NB4 (cell line): ENCODE measurements at regions not wholly inside any gene's neighbourhood (a gene's known extent, or its start where the extent isn't known, plus 50 kb on each side); places are given as distances from the start of the nearest gene placed in this dataset.

Source experiments
- POLR2A ChIP-seq: IDR thresholded peaks from 2 replicates; pipeline ENCODE4 v1.6.1; 2011; ENCODE audit warnings: mild to moderate bottlenecking; ENCODE audit not compliant: insufficient read length; ENCODE audit errors: extremely low read depth
- TF ChIP-seq, protein P1 (sequence below): IDR thresholded peaks from one replicate; pipeline ENCODE4 v1.5.1; 2012; ENCODE audit warnings: low read depth, low read length
- TF ChIP-seq, protein P2 (sequence below): IDR thresholded peaks from 2 replicates; pipeline ENCODE4 v1.6.1; 2011; ENCODE audit warnings: low read depth, low read length

- TF ChIP-seq, protein P1, sequence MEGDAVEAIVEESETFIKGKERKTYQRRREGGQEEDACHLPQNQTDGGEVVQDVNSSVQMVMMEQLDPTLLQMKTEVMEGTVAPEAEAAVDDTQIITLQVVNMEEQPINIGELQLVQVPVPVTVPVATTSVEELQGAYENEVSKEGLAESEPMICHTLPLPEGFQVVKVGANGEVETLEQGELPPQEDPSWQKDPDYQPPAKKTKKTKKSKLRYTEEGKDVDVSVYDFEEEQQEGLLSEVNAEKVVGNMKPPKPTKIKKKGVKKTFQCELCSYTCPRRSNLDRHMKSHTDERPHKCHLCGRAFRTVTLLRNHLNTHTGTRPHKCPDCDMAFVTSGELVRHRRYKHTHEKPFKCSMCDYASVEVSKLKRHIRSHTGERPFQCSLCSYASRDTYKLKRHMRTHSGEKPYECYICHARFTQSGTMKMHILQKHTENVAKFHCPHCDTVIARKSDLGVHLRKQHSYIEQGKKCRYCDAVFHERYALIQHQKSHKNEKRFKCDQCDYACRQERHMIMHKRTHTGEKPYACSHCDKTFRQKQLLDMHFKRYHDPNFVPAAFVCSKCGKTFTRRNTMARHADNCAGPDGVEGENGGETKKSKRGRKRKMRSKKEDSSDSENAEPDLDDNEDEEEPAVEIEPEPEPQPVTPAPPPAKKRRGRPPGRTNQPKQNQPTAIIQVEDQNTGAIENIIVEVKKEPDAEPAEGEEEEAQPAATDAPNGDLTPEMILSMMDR = no peak
- TF ChIP-seq, protein P2, sequence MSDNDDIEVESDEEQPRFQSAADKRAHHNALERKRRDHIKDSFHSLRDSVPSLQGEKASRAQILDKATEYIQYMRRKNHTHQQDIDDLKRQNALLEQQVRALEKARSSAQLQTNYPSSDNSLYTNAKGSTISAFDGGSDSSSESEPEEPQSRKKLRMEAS = no peak
- no peak for TF ChIP-seq POLR2A
Observed at GRCh38 chr7:156545979-156546378, 94.6 kb upstream of the RNF32 start.
